GM21447 (cell line): ENCODE measurements at regions not wholly inside any gene's neighbourhood (a gene's known extent, or its start where the extent isn't known, plus 50 kb on each side); places are given as distances from the start of the nearest gene placed in this dataset.

Experiments
- ATAC-seq: cut with Tn5 transposase; IDR thresholded peaks from one replicate; pipeline ENCODE4 v1.9.1; 2021; ENCODE audit not compliant: unreplicated experiment

DNA sequence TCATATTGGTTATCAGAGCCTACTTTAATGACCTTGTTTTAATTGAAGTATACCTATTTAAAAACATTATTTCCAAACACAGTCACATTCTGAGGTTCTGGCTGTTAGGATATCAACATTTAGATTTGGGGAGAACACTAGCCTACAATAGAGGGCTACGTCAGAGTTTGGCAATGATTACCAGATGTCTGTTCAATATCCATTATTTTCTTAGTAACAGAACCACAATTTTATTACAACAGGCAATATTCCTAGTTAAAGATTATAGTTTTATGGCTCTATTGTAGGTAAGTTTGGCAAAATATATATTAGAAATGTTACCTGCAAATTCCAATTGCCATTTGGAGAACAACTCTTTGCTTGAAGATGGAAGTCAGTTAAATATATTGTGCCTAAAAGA is 1163.1 kb upstream of the MIR17HG start:
- ATAC-seq = no peak

- ATAC-seq = no peak
Measured at GRCh38 chr13:90185734-90186133, 1161.8 kb upstream of the MIR17HG start.

GRCh38 chr13:90187478-90188350 is 1159.8 kb upstream of the MIR17HG start:
- ATAC-seq = no peak

DNA sequence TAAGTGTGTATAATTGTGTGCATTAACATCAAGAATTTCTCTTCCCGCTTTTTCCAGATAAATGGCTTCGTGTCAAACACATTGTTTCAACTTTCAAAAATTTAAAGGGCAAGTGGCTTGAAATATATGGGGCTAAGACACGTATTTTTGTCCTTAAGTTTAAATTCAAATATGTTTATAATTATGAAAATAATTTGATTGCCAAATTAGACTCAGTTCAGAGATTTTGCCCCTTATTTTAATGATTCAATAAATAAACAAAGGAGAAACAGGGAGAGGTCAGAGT is 1159.2 kb upstream of the MIR17HG start:
- ATAC-seq = no peak

GRCh38 chr13:90197722-90198121 is 1149.8 kb upstream of the MIR17HG start:
- no peak for ATAC-seq

DNA sequence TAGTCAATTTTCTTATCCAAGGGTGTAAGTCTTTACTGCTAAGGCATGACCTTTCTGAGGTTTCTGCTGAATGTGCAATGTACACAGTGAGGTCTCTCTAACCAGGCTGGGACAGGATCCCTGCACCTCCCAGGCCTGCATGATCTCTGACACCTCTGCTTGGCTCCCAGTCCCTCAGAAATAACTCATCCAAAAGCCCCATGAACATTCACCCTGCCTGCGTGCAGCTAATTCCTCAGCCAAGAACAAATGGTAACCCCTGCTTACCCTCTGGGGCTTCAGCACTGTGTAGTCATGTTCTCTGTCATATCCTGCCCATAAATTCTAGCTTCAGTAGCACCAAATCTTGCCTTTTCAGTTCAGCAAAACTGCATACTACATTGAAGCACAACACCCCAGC is 1146.3 kb upstream of the MIR17HG start:
- ATAC-seq = no peak

DNA sequence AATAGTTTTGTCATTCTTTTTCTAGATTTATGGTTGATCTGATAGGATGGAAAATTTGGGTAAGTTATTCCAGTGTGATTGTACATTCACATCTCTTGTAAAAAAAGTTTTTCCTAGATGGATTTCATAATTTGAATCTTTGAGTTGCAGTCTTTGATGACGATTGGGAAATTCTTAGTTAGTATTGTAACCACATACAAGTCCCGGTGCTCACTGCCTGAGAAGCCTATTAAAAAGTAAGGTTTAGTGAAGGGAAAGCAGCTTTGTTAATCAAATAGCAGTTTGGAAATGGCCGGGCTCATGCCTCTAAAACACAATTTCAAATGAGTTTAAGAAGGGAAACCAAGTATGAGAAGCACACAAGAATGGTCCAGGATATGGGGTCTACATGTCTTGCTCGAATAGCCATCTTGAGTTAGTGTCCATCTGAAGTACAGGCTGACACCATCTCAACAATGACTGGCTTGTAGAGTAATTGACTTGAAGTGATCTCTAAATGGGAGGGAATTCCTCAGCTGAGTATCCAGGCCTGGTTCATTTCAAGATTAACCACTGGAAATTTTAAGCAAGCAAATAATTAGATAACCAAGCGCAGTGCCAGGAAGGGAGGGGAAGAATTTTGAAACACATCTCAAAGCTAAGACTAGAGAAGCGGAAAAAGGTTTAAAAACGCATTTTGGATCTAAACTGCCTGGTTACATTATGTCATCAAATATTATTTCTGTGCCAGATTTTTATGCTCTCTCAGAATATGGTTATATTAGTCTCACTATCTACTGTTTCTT is 1145.6 kb upstream of the MIR17HG start:
- ATAC-seq = no peak

DNA sequence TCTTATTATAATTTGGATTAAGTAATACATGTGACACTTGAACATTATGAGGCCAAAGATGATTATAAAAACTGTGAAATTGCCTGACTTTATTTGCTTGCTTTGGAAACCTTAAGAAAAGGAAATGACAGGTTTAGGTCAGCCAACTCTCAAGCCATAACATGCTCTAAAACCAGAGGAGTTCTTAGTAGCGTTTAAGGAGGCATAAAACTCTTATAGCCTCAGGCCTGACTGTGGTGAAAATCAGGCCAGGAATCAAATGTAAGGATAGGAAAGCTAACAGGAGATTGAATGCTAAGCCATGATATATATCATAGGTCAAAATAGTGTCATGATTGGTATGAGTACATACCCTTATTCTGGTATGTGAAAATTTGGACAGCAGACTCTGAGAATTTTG is 1142.4 kb upstream of the MIR17HG start:
- no peak for ATAC-seq

GRCh38 chr13:90205911-90206310 is 1141.6 kb upstream of the MIR17HG start:
- ATAC-seq = no peak

DNA sequence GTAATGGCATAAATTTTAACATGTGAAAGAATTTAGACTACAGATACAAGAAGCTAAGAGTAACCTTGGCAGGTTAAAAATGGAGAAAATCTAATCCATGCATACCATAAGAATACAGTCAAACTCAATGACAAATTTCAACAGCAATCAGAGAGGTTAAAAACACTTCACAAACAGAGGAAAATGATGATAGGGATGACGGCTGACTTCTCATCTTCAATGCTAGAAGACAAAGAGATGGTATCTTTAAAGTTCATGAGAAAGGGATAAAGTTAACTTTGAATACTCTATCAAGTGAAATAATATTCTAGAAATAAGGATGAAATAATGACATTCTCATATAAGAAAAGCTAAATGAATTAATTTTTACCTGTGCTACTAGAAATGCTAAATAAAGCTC is 1130.2 kb upstream of the MIR17HG start:
- no peak for ATAC-seq

DNA sequence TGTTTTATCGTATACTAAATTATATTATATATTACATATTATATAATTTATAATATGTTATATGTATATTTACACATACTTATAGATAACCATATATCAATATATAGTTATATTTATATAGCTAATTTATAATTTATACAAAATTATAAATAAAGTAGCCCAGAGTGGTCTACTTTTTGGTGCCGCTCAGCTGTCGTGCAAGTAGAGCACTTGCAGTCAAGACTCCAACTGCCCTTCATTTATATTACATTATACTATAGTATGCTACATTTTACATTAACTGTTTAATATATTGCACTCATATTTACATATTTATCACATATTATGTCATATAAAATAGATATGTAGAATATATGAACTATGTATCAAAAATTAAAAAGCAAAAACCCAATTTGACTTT is 1124.7 kb upstream of the MIR17HG start:
- ATAC-seq = no peak

- ATAC-seq = no peak
Measured at GRCh38 chr13:90230311-90230710, 1117.2 kb upstream of the MIR17HG start.

- ATAC-seq = no peak
Measured at GRCh38 chr13:90232291-90232690, 1115.2 kb upstream of the MIR17HG start.

GRCh38 chr13:90233933-90234672 is 1113.4 kb upstream of the MIR17HG start:
- no peak for ATAC-seq

DNA sequence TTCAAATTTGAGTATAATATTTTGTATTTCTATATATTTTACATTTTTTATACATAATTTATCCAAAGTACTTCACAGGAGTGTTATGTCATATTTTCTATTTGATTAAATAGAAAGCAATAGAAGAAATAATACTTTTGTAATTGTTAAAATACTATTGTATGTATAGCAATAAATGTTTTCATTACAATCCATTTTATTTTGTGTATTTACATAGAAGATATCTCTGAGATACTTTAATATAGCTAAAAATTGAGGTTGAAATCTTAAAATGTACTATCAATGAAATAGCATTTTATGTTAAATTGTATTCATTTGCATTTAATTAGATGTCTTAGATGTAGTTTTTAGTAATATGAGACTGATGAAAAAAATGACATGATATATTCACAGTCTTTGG is 1109.6 kb upstream of the MIR17HG start:
- no peak for ATAC-seq

DNA sequence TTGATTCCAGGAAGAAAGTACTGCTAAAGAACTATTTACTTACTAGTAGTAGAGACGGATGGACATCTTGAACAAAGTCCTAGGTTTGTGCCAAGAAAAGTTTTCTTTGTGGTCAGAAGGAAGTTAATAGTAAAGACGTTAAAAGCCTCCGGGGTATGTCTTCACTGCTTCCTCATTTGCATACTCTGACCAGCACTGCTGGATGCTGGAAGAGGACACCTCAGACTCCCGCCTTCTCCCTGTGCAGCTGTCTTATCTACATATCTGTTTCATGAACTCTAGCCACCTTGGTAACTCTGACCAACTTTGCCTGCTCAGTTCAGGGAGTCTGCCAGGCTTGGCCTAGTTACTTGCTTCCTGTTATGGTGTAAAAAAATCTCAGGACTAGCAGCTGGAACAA is 1109.1 kb upstream of the MIR17HG start:
- no peak for ATAC-seq

GRCh38 chr13:90239130-90239529 is 1108.4 kb upstream of the MIR17HG start:
- no peak for ATAC-seq

DNA sequence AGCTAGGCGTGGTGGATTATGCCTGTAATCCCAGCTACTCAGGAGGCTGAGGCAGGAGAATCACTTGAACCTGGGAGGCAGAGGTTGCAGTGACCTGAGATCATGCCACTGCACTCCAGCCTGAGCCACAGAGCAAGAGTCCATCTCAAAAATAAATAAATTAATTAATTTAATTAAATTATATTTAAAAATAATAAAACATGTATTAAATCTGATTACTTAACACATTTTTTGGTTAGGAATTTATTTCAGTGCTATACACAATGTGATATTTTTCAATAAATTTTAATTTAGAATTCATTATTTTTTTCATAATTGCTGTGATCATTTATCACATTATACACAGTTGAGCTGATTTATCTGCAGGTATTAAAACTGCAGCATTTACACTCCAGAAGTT is 1101.5 kb upstream of the MIR17HG start:
- ATAC-seq = no peak

GRCh38 chr13:90246687-90247345 is 1100.7 kb upstream of the MIR17HG start:
- ATAC-seq = no peak

DNA sequence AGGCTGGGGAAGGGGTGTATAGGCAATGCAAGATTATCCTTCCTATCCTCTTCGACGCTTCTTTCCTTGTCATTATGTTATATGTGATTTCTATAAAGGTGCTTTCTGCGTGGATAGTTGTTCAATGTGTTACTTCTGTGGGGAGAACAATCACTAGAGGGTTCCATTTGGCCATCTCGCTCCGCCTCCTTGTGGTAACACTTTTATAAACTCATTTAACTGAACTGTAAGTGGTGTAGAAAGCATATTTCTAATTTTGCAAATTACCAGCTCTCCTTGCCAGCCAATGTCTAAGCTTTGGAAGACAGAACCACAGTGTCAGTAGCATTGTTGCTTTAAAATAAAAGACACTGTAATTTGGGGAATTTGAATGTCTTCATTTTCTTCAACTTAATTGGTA is 1093.7 kb upstream of the MIR17HG start:
- ATAC-seq = no peak

- no peak for ATAC-seq
Measured at GRCh38 chr13:90254437-90254836, 1093.0 kb upstream of the MIR17HG start.
